Mesenchymal stem cell (in vitro differentiated cells and primary cell): ENCODE measurements at regions not wholly inside any gene's neighbourhood (a gene's known extent, or its start where the extent isn't known, plus 50 kb on each side); places are given as distances from the start of the nearest gene placed in this dataset.

ENCODE experiments used
- DNase-seq: peaks from one replicate; pipeline ENCODE4 v3.0.0-alpha.2; 2013
- H2AFZ ChIP-seq: one replicate; pipeline ENCODE4 v1.6.1; 2013; ENCODE audit warnings: low read depth, mild to moderate bottlenecking, control low read depth, inconsistent platforms, low read length, moderate library complexity
- H2AK5ac ChIP-seq: 2 replicates; pipeline ENCODE4 v1.6.1; 2013; ENCODE audit warnings: low read length, moderate library complexity, mild to moderate bottlenecking, inconsistent platforms; ENCODE audit not compliant: severe bottlenecking
- H2BK120ac ChIP-seq: one replicate; pipeline ENCODE4 v1.6.1; 2013; ENCODE audit warnings: low read depth, mild to moderate bottlenecking, inconsistent platforms, low read length, moderate library complexity
- H2BK12ac ChIP-seq, 2 experiments: one replicate each; pipeline ENCODE4 v1.6.1; 2013; ENCODE audit warnings: inconsistent platforms in 2 of 2, low read length in 2 of 2, mild to moderate bottlenecking in 2 of 2, moderate library complexity in 2 of 2, control low read depth in 1 of 2
- H2BK15ac ChIP-seq: one replicate; pipeline ENCODE4 v1.6.1; 2013; ENCODE audit warnings: mild to moderate bottlenecking, low read depth, inconsistent platforms; ENCODE audit not compliant: poor library complexity, severe bottlenecking
- H2BK5ac ChIP-seq: 2 replicates; pipeline ENCODE4 v1.6.1; 2013; ENCODE audit warnings: low read depth, mild to moderate bottlenecking, low read length, control low read depth, inconsistent platforms; ENCODE audit not compliant: poor library complexity, severe bottlenecking
- H3K14ac ChIP-seq, 2 experiments: one replicate each; pipeline ENCODE4 v1.6.1; 2013; ENCODE audit warnings: inconsistent platforms in 2 of 2, low read length in 2 of 2, control low read depth in 1 of 2, mild to moderate bottlenecking in 1 of 2, moderate library complexity in 1 of 2
- H3K18ac ChIP-seq, 2 experiments: one replicate each; pipeline ENCODE4 v1.6.1; 2013; ENCODE audit warnings: inconsistent platforms in 2 of 2, low read length in 2 of 2, control low read depth in 1 of 2, low read depth in 1 of 2, mild to moderate bottlenecking in 1 of 2
- H3K23ac ChIP-seq, 2 experiments: one replicate each; pipeline ENCODE4 v1.6.1; 2013; ENCODE audit warnings: inconsistent platforms in 2 of 2, low read length in 2 of 2, mild to moderate bottlenecking in 2 of 2, moderate library complexity in 2 of 2, control low read depth in 1 of 2
- H3K27ac ChIP-seq: 2 replicates; pipeline ENCODE4 v1.5.1; 2013; ENCODE audit warnings: mild to moderate bottlenecking, moderate library complexity, low read length, control low read depth, inconsistent platforms; ENCODE audit not compliant: poor library complexity, severe bottlenecking
- H3K27me3 ChIP-seq, 2 experiments: 2 replicates each; pipeline versions ENCODE4 v1.6.1 to v1.7.0; 2013; ENCODE audit warnings: low read length in 2 of 2, mild to moderate bottlenecking in 2 of 2, moderate library complexity in 2 of 2, control low read depth in 1 of 2, inconsistent platforms in 1 of 2; ENCODE audit not compliant: control insufficient read depth in 1 of 2, insufficient read depth in 1 of 2
- H3K36me3 ChIP-seq, 2 experiments: 2 replicates each; pipeline versions ENCODE4 v1.6.1 to v1.7.0; 2013; ENCODE audit warnings: low read length in 2 of 2, control low read depth in 1 of 2, inconsistent platforms in 1 of 2, low read depth in 1 of 2, mild to moderate bottlenecking in 1 of 2; ENCODE audit not compliant: insufficient read depth in 2 of 2, control insufficient read depth in 1 of 2
- H3K4ac ChIP-seq, 2 experiments: one replicate each; pipeline ENCODE4 v1.6.1; 2013; ENCODE audit warnings: inconsistent platforms in 2 of 2, low read length in 2 of 2, mild to moderate bottlenecking in 2 of 2, moderate library complexity in 2 of 2, control low read depth in 1 of 2, low read depth in 1 of 2
- H3K4me1 ChIP-seq: 2 replicates; pipeline ENCODE4 v1.6.1; 2013; ENCODE audit warnings: low read depth, low read length, control low read depth; ENCODE audit not compliant: control insufficient read depth, insufficient read depth
- H3K4me2 ChIP-seq: 2 replicates; pipeline ENCODE4 v1.6.1; 2013; ENCODE audit warnings: low read length, mild to moderate bottlenecking, inconsistent platforms; ENCODE audit not compliant: poor library complexity, severe bottlenecking
- H3K4me3 ChIP-seq, 2 experiments: 2 replicates each; pipeline versions ENCODE4 v1.5.1 to v1.7.0; 2013; ENCODE audit warnings: low read length in 2 of 2, mild to moderate bottlenecking in 2 of 2, control low read depth in 1 of 2, low read depth in 1 of 2; ENCODE audit not compliant: insufficient read depth in 1 of 2
- H3K79me1 ChIP-seq: replicated peaks from 2 replicates; pipeline ENCODE4 v1.6.1; 2013; ENCODE audit warnings: mild to moderate bottlenecking, control low read depth, low read length, inconsistent platforms; ENCODE audit not compliant: poor library complexity, severe bottlenecking
- H3K9ac ChIP-seq: 2 replicates; pipeline ENCODE4 v1.7.0; 2013; ENCODE audit warnings: mild to moderate bottlenecking, low read length, moderate library complexity
- H3K9me3 ChIP-seq: 2 replicates; pipeline ENCODE4 v1.7.0; 2013; ENCODE audit warnings: mild to moderate bottlenecking, low read length; ENCODE audit not compliant: control insufficient read depth
- H4K8ac ChIP-seq: one replicate; pipeline ENCODE4 v1.6.1; 2013; ENCODE audit warnings: inconsistent platforms, mild to moderate bottlenecking, low read length, moderate library complexity
- H4K91ac ChIP-seq: one replicate; pipeline ENCODE4 v1.6.1; 2013; ENCODE audit warnings: mild to moderate bottlenecking, low read length, inconsistent platforms
- whole genome bisulfite sequencing: methylation state at CpG from one replicate; pipeline ENCODE4 v1.1.7; 2013; ENCODE audit warnings: mixed read lengths; 5-methylcytosine and 5-hydroxymethylcytosine counted together

DNA sequence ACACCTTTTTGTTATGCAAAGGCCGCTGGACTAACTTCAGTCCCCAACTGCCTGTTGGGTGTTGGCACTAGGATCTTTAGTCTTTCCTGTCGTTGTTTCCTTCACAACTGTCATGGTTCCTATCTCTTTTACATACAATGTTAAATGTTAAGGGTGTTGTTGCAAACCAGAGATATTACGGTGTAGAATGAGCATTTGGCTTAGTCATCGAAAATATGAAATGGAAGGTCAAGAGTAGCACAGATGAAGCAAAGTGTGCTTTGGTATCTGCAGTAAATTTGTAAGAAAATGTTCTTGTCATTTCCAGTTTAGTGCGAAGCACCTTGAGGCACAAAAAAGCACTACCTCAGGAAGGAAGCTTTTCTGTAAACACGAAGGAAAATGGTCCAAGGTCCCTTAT is 751.3 kb upstream of the LRFN5 start:
- Histone ChIP-seq H2BK12ac (no peak overlapping the region), H3K4me1 (no peaks in the 10 kb centered on the region), H2AK5ac (no peak overlapping the region), H3K9ac (no peak overlapping the region), H3K36me3 (no peaks in the 10 kb centered on the region), H3K9me3 (peaks cover 8% of the 10 kb centered on the region), H2BK120ac (no peak overlapping the region), H3K23ac (no peak overlapping the region), H3K27me3 (no peaks in the 10 kb centered on the region), H3K4me3 (no peak overlapping the region), H3K4ac (no peak overlapping the region), H3K18ac (no peak overlapping the region), H3K4me2 (no peak overlapping the region), H4K8ac (no peak overlapping the region), H2BK5ac (no peak overlapping the region), H2BK15ac (no peak overlapping the region), H3K14ac (no peak overlapping the region), H4K91ac (no peak overlapping the region), H2AFZ (no peak overlapping the region), H3K27ac (no peak overlapping the region), H3K79me1 (no peaks in the 10 kb centered on the region)
- no peak for DNase-seq
- 90% methylated on average over 5 of the region's 6 CpGs for WGBS

- Histone ChIP-seq H3K4me2 (no peak overlapping the region), H2BK15ac (no peak overlapping the region), H3K27me3 (no peaks in the 10 kb centered on the region), H3K27ac (no peak overlapping the region), H4K8ac (no peak overlapping the region), H2AK5ac (no peak overlapping the region), H2BK12ac (no peak overlapping the region), H3K36me3 (no peaks in the 10 kb centered on the region), H3K79me1 (no peaks in the 10 kb centered on the region), H3K4me1 (no peaks in the 10 kb centered on the region), H3K4ac (no peak overlapping the region), H2BK5ac (no peak overlapping the region), H3K9me3 (peaks cover 3% of the 10 kb centered on the region), H3K14ac (no peak overlapping the region), H3K9ac (no peak overlapping the region), H2AFZ (peak overlapping the region; percentile 36), H2BK120ac (no peak overlapping the region), H4K91ac (no peak overlapping the region), H3K4me3 (no peak overlapping the region), H3K18ac (no peak overlapping the region), H3K23ac (no peak overlapping the region)
- no peak for DNase-seq
Measured at GRCh38 chr14:40850191-40850590, 756.5 kb upstream of the LRFN5 start.

DNA sequence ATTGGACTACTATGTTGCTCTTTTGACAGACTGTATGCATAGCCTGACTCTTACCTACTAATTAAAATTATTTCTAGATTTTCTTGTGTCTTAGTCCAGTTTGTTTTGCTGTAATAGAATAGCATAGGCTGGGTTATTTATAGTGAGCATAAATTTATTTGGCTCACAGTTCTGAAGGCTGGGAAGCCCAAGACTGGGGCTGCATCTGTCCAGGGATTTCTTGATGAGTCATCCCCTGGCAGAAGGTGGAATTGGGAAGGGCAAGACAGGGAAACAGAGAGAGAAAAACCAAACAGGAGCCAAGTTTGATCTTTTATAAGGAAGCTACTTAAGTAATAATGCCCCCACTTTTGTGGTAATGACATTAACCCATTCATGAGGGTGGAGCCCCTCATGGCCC is 759.2 kb upstream of the LRFN5 start:
- Histone ChIP-seq H2AK5ac (no peak overlapping the region), H3K18ac (no peak overlapping the region), H4K91ac (no peak overlapping the region), H2BK12ac (no peak overlapping the region), H3K36me3 (no peaks in the 10 kb centered on the region), H3K79me1 (no peaks in the 10 kb centered on the region), H3K27me3 (no peaks in the 10 kb centered on the region), H3K4ac (no peak overlapping the region), H2BK5ac (no peak overlapping the region), H3K9me3 (no peaks in the 10 kb centered on the region), H2AFZ (no peak overlapping the region), H2BK15ac (no peak overlapping the region), H2BK120ac (no peak overlapping the region), H3K4me3 (no peak overlapping the region), H3K14ac (no peak overlapping the region), H3K27ac (no peak overlapping the region), H3K23ac (no peak overlapping the region), H3K9ac (no peak overlapping the region), H3K4me2 (no peak overlapping the region), H4K8ac (no peak overlapping the region), H3K4me1 (no peaks in the 10 kb centered on the region)
- peak; percentile 1 for DNase-seq

DNA sequence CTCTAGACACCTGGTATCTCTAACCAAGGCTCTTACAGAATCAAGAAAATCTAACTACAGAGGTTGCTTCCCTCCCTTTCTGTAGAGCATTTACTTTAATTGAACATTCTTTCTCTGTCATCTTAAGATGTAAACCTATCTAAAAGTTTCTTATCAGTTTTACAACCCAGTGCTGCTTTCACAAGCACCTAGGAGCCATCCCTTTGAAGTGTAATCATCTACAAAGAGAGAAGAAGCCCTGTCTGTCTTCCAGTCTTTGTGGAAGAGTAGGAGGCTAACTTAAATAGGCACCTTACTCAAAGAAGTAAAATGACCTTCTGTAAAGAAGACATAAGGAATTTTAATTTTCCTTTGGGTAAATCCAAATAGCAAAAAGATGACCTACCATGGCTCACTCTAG is 763.9 kb upstream of the LRFN5 start:
- no peak overlapping the region for H3K14ac ChIP-seq
- H3K36me3 ChIP-seq = no peaks in the 10 kb centered on the region
- no peak overlapping the region for H2AFZ ChIP-seq
- H3K9ac ChIP-seq = no peak overlapping the region
- H3K79me1 ChIP-seq = no peaks in the 10 kb centered on the region
- no peak overlapping the region for H4K91ac ChIP-seq
- H4K8ac ChIP-seq = no peak overlapping the region
- H3K27me3 ChIP-seq = no peaks in the 10 kb centered on the region
- H2AK5ac ChIP-seq = no peak overlapping the region
- H2BK120ac ChIP-seq = no peak overlapping the region
- H2BK15ac ChIP-seq = no peak overlapping the region
- H3K23ac ChIP-seq = no peak overlapping the region
- H3K9me3 ChIP-seq = peaks cover 10% of the 10 kb centered on the region
- H2BK5ac ChIP-seq = no peak overlapping the region
- H3K4me1 ChIP-seq = no peaks in the 10 kb centered on the region
- no peak overlapping the region for H3K4me2 ChIP-seq
- DNase-seq = no peak
- no peak overlapping the region for H3K27ac ChIP-seq
- no peak overlapping the region for H2BK12ac ChIP-seq
- no peak overlapping the region for H3K4ac ChIP-seq
- H3K18ac ChIP-seq = no peak overlapping the region
- H3K4me3 ChIP-seq = no peak overlapping the region
